KMS-11 (cell line): ENCODE measurements at regions not wholly inside any gene's neighbourhood (a gene's known extent, or its start where the extent isn't known, plus 50 kb on each side); places are given as distances from the start of the nearest gene placed in this dataset.

Experiments
- H2AFZ ChIP-seq: fragments of 200-600 bp; sonication (generic); 2 replicates; pipeline ENCODE4 v1.6.1; 2016; ENCODE audit warnings: antibody characterized with exemption, mixed run types, low read depth
- H3K27ac ChIP-seq: fragments of 200-600 bp; sonication (generic); 2 replicates; pipeline ENCODE4 v1.6.1; 2016; ENCODE audit warnings: mild to moderate bottlenecking, mixed run types
- H3K27me3 ChIP-seq: fragments of 200-600 bp; sonication (generic); 2 replicates; pipeline ENCODE4 v1.6.1; 2017; ENCODE audit warnings: mild to moderate bottlenecking, low read depth, mixed run types, moderate library complexity; ENCODE audit not compliant: insufficient read depth
- H3K36me3 ChIP-seq: fragments of 200-600 bp; sonication (generic); 2 replicates; pipeline ENCODE4 v1.6.1; 2017; ENCODE audit warnings: mild to moderate bottlenecking, mixed run types; ENCODE audit not compliant: insufficient read depth
- H3K4me1 ChIP-seq: fragments of 200-600 bp; sonication (generic); 2 replicates; pipeline ENCODE4 v1.6.1; 2016; ENCODE audit warnings: mild to moderate bottlenecking, low read depth, mixed run types; ENCODE audit not compliant: poor library complexity, severe bottlenecking
- H3K4me2 ChIP-seq: fragments of 200-600 bp; sonication (generic); 2 replicates; pipeline ENCODE4 v1.7.0; 2016; ENCODE audit warnings: mild to moderate bottlenecking, mixed run types
- H3K4me3 ChIP-seq: fragments of 200-600 bp; sonication (generic); IDR thresholded peaks from 2 replicates; pipeline ENCODE4 v1.6.1; 2017; ENCODE audit warnings: low read depth, low read length, mixed read lengths; ENCODE audit not compliant: insufficient read depth
- H3K79me2 ChIP-seq: fragments of 200-600 bp; sonication (generic); 2 replicates; pipeline ENCODE4 v1.6.1; 2016; ENCODE audit warnings: low read depth, mixed run types; ENCODE audit not compliant: insufficient read depth
- H3K9ac ChIP-seq: fragments of 200-600 bp; sonication (generic); 2 replicates; pipeline ENCODE4 v1.6.1; 2016; ENCODE audit warnings: mild to moderate bottlenecking, mixed run types
- H4K20me1 ChIP-seq: fragments of 200-600 bp; sonication (generic); 2 replicates; pipeline ENCODE4 v1.6.1; 2016; ENCODE audit warnings: mild to moderate bottlenecking, mixed run types; ENCODE audit not compliant: insufficient read depth
- TF ChIP-seq, protein P1 (sequence below): fragments of 200-600 bp; sonication (generic); conservative IDR thresholded peaks from 2 replicates; pipeline ENCODE4 v1.6.1; 2017; ENCODE audit warnings: low read depth, mild to moderate bottlenecking, antibody characterized with exemption, low read length, moderate library complexity, mixed read lengths

DNA sequence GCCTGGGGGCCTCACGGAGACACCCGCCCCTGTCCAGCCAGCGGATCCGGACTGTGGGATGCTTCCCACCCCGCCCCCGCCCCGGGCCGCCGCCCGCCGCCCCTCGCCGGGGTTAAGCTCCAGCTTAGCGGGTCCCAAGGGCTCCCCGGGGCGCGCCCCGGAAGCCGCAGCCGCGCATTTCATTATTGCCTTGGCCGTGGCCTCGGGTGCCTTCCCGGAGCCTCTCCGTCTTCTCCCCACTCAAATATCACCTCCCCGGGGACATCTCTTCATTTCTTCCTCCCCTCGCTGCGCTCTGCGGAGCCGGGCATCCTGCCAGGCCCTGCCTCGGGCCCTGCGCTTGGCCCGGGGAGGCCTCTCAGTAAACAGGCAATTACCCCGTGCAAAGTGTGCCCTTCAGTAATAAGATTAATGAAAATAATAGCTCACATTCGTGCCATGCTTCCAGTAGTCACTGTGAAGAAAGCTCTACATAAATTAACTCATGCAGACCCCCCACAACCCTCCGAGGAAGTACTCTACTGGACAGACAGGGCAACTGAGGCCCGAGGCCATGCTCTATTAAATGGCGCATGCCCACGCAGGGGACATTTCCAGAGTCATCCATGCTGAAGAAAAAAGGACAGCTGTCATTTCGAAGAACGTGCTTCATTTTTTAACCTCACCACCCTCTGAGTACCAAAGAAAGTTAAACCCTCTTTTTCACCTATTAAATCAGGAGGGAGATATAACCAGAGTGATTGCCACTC lies 49.9 kb upstream of the LAPTM5 start:
- Histone ChIP-seq H3K27me3 (peaks cover 90% of the 10 kb centered on the region), H3K27ac (no peak overlapping the region), H2AFZ (no peak overlapping the region), H4K20me1 (no peaks in the 10 kb centered on the region), H3K9ac (no peak overlapping the region), H3K4me1 (no peaks in the 10 kb centered on the region), H3K79me2 (no peaks in the 10 kb centered on the region), H3K4me3 (no peak overlapping the region), H3K36me3 (no peaks in the 10 kb centered on the region), H3K4me2 (no peak overlapping the region)
- TF ChIP-seq, protein P1, sequence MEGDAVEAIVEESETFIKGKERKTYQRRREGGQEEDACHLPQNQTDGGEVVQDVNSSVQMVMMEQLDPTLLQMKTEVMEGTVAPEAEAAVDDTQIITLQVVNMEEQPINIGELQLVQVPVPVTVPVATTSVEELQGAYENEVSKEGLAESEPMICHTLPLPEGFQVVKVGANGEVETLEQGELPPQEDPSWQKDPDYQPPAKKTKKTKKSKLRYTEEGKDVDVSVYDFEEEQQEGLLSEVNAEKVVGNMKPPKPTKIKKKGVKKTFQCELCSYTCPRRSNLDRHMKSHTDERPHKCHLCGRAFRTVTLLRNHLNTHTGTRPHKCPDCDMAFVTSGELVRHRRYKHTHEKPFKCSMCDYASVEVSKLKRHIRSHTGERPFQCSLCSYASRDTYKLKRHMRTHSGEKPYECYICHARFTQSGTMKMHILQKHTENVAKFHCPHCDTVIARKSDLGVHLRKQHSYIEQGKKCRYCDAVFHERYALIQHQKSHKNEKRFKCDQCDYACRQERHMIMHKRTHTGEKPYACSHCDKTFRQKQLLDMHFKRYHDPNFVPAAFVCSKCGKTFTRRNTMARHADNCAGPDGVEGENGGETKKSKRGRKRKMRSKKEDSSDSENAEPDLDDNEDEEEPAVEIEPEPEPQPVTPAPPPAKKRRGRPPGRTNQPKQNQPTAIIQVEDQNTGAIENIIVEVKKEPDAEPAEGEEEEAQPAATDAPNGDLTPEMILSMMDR: no peak
